Loucy (cell line): ENCODE measurements at regions not wholly inside any gene's neighbourhood (a gene's known extent, or its start where the extent isn't known, plus 50 kb on each side); places are given as distances from the start of the nearest gene placed in this dataset.

Experiments
- H2AFZ ChIP-seq: fragments of 200-600 bp; sonication (generic); 2 replicates; pipeline ENCODE4 v1.6.0; 2016; ENCODE audit warnings: antibody characterized with exemption, mild to moderate bottlenecking, low read length, moderate library complexity
- H3F3A ChIP-seq: fragments of 200-600 bp; 2 replicates; pipeline ENCODE4 v1.6.0; 2016; ENCODE audit warnings: antibody characterized with exemption, low read depth, mild to moderate bottlenecking
- H3K27me3 ChIP-seq: fragments of 200-600 bp; sonication (generic); 2 replicates; pipeline ENCODE4 v1.6.1; 2014; ENCODE audit warnings: low read length, mild to moderate bottlenecking; ENCODE audit not compliant: insufficient read depth, poor library complexity, severe bottlenecking
- H3K36me3 ChIP-seq: fragments of 200-600 bp; sonication (generic); 2 replicates; pipeline ENCODE4 v1.6.1; 2016; ENCODE audit warnings: low read length; ENCODE audit not compliant: insufficient read depth
- H3K4me1 ChIP-seq: fragments of 200-600 bp; sonication (generic); 2 replicates; pipeline ENCODE4 v1.5.1; 2014; ENCODE audit warnings: low read length, mild to moderate bottlenecking; ENCODE audit not compliant: insufficient read depth, poor library complexity, severe bottlenecking
- H3K4me2 ChIP-seq: fragments of 200-600 bp; sonication (generic); 2 replicates; pipeline ENCODE4 v1.6.0; 2014; ENCODE audit warnings: antibody characterized with exemption, low read length, low read depth, mild to moderate bottlenecking; ENCODE audit not compliant: poor library complexity, severe bottlenecking
- H3K4me3 ChIP-seq: fragments of 200-600 bp; sonication (generic); 2 replicates; pipeline ENCODE4 v1.5.1; 2014; ENCODE audit warnings: low read length, mild to moderate bottlenecking, mixed read lengths; ENCODE audit not compliant: poor library complexity, severe bottlenecking
- H3K79me2 ChIP-seq: fragments of 200-600 bp; sonication (generic); 2 replicates; pipeline ENCODE4 v1.6.1; 2014; ENCODE audit warnings: low read length; ENCODE audit not compliant: insufficient read depth
- H3K9ac ChIP-seq: fragments of 200-600 bp; sonication (generic); 2 replicates; pipeline ENCODE4 v1.6.0; 2014; ENCODE audit warnings: mild to moderate bottlenecking, low read depth, low read length, moderate library complexity; ENCODE audit not compliant: poor library complexity, severe bottlenecking
- H3K9me2 ChIP-seq: fragments of 200-600 bp; sonication (generic); replicated peaks from 2 replicates; pipeline ENCODE4 v1.6.1; 2016; ENCODE audit warnings: low read depth, low read length, mixed read lengths
- H3K9me3 ChIP-seq: fragments of 200-600 bp; sonication (generic); 2 replicates; pipeline ENCODE4 v1.6.1; 2014; ENCODE audit warnings: mild to moderate bottlenecking, antibody characterized with exemption, low read length, low read depth; ENCODE audit not compliant: insufficient read depth
- H4K20me1 ChIP-seq: fragments of 200-600 bp; sonication (generic); 2 replicates; pipeline ENCODE4 v1.6.0; 2014; ENCODE audit warnings: antibody characterized with exemption, low read length, mild to moderate bottlenecking; ENCODE audit not compliant: insufficient read depth, poor library complexity, severe bottlenecking
- EZH2phosphoT487 ChIP-seq: fragments of 200-600 bp; IDR thresholded peaks from 2 replicates; pipeline ENCODE4 v1.6.1; 2018; ENCODE audit warnings: antibody characterized with exemption, mild to moderate bottlenecking, moderate library complexity, borderline replicate concordance
- TF ChIP-seq, protein P1 (sequence below): fragments of 200-600 bp; sonication (generic); conservative IDR thresholded peaks from 2 replicates; pipeline ENCODE4 v1.5.1; 2014; ENCODE audit warnings: mild to moderate bottlenecking, antibody characterized with exemption, low read length

DNA sequence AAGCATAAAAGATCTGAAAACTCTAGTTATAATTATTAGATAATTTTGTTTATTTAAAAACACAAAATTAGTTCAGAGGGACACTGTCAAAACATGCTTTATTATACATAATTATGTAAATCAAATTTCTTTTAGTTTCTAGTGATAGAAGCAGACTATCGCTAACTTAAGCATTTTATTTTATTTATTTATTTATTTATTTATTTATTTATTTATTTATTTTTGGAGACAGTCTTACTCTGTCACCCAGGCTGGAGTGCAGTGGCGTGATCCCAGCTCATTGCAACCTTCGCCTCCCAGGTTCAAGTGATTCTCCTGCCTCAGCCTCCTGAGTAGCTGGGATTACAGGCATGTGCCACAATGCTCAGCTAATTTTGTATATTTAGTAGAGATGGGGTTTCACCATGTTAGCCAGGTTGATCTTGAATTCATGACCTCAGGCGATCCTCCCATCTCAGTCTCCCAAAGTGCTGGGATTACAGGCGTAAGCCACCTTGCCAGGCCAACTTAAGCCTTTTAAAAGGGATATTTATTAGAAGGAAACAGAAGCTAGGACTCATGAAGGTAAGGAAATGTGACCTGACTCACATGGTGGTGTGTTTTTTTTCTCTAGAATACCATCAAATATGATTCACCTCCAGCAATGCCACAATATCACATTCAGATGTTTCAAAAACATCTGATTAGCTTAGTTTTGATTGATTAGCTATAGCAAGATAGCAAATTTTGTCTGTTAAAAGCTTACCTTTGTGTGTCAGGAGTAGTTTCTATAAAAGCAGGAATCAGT lies 1357.4 kb upstream of the ADGRL4 start:
- Histone ChIP-seq H4K20me1 (no peaks in the 10 kb centered on the region), H3K9me3 (no peaks in the 10 kb centered on the region), H3K36me3 (no peaks in the 10 kb centered on the region), H3K4me2 (no peak overlapping the region), H3K27me3 (no peaks in the 10 kb centered on the region), H3K79me2 (no peaks in the 10 kb centered on the region), H3K4me1 (no peaks in the 10 kb centered on the region), H3K9me2 (no peaks in the 10 kb centered on the region), H3K9ac (no peak overlapping the region), H3K4me3 (no peak overlapping the region), H2AFZ (no peak overlapping the region), H3F3A (no peaks in the 10 kb centered on the region)
- TF ChIP-seq, protein P1, sequence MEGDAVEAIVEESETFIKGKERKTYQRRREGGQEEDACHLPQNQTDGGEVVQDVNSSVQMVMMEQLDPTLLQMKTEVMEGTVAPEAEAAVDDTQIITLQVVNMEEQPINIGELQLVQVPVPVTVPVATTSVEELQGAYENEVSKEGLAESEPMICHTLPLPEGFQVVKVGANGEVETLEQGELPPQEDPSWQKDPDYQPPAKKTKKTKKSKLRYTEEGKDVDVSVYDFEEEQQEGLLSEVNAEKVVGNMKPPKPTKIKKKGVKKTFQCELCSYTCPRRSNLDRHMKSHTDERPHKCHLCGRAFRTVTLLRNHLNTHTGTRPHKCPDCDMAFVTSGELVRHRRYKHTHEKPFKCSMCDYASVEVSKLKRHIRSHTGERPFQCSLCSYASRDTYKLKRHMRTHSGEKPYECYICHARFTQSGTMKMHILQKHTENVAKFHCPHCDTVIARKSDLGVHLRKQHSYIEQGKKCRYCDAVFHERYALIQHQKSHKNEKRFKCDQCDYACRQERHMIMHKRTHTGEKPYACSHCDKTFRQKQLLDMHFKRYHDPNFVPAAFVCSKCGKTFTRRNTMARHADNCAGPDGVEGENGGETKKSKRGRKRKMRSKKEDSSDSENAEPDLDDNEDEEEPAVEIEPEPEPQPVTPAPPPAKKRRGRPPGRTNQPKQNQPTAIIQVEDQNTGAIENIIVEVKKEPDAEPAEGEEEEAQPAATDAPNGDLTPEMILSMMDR, result no peak
- TF ChIP-seq EZH2phosphoT487, result no peak

DNA sequence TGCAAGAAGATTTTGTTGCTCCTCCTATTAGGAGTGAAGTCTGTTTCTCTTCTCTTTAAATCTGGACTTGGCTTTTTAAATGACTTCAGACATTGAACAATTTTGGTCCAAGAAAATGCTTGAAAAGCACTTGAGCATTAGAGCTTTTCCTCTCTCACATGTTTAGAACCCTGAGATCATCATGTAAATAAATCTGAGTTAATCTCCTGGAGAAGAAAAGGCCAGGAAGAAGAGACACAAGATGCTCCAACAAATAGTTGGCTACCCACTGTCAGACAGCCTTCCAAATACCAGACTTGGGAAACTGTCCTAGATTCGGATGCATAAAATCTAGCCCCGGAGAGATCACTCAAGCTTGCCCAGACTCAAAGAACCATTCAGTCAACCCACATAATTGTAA lies 1353.1 kb upstream of the ADGRL4 start:
- H2AFZ ChIP-seq, result no peak overlapping the region
- no peaks in the 10 kb centered on the region for H3K4me1 ChIP-seq
- H3K79me2 ChIP-seq, result no peaks in the 10 kb centered on the region
- no peaks in the 10 kb centered on the region for H3K9me2 ChIP-seq
- H3K4me2 ChIP-seq, result no peak overlapping the region
- no peaks in the 10 kb centered on the region for H4K20me1 ChIP-seq
- H3K9me3 ChIP-seq, result no peaks in the 10 kb centered on the region
- H3K36me3 ChIP-seq, result no peaks in the 10 kb centered on the region
- H3K27me3 ChIP-seq, result no peaks in the 10 kb centered on the region
- no peaks in the 10 kb centered on the region for H3F3A ChIP-seq
- TF ChIP-seq, protein P1, result no peak
- TF ChIP-seq EZH2phosphoT487, result no peak
- no peak overlapping the region for H3K9ac ChIP-seq
- no peak overlapping the region for H3K4me3 ChIP-seq

- no peak overlapping the region for H2AFZ ChIP-seq
Observed at GRCh38 chr1:80349218-80349617, 1342.7 kb upstream of the ADGRL4 start.

More at GRCh38 chr1:80349218-80349617, 1342.7 kb upstream of the ADGRL4 start:
- no peaks in the 10 kb centered on the region for H3K4me1 ChIP-seq
- TF ChIP-seq EZH2phosphoT487, result no peak
- TF ChIP-seq, protein P1, result no peak
- no peak overlapping the region for H3K4me2 ChIP-seq
- H3K9me3 ChIP-seq, result no peaks in the 10 kb centered on the region
- no peaks in the 10 kb centered on the region for H3F3A ChIP-seq
- H3K9ac ChIP-seq, result no peak overlapping the region
- H3K27me3 ChIP-seq, result no peaks in the 10 kb centered on the region
- H3K4me3 ChIP-seq, result no peak overlapping the region
- no peaks in the 10 kb centered on the region for H4K20me1 ChIP-seq
- H3K36me3 ChIP-seq, result no peaks in the 10 kb centered on the region
- H3K9me2 ChIP-seq, result no peaks in the 10 kb centered on the region
- no peaks in the 10 kb centered on the region for H3K79me2 ChIP-seq
